H1 (cell line): ENCODE measurements at regions not wholly inside any gene's neighbourhood (a gene's known extent, or its start where the extent isn't known, plus 50 kb on each side); places are given as distances from the start of the nearest gene placed in this dataset.

Experiments
- BRCA1 ChIP-seq: IDR thresholded peaks from 2 replicates; pipeline ENCODE4 v1.6.1; 2012; ENCODE audit warnings: low read depth, low read length, improper control_type of control experiment
- CHD1 ChIP-seq: IDR thresholded peaks from 2 replicates; pipeline ENCODE4 v1.6.1; 2012; ENCODE audit warnings: low read depth, low read length, improper control_type of control experiment
- GTF2F1 ChIP-seq: IDR thresholded peaks from 2 replicates; pipeline ENCODE4 v1.6.1; 2012; ENCODE audit warnings: low read depth, low read length, improper control_type of control experiment, borderline replicate concordance
- PHF8 ChIP-seq: fragments of 200-600 bp; sonication (generic); conservative IDR thresholded peaks from 2 replicates; pipeline ENCODE4 v1.7.1; 2012; ENCODE audit warnings: low read depth, mild to moderate bottlenecking, inconsistent platforms, low read length, moderate library complexity
- POLR2A ChIP-seq, 2 experiments: IDR thresholded peaks; 1 replicate in 1 of 2; 2 replicates in 1 of 2; pipeline ENCODE4 v1.6.1; 2011; ENCODE audit warnings: low read depth in 2 of 2, low read length in 2 of 2, mild to moderate bottlenecking in 2 of 2; ENCODE audit errors: control extremely low read depth in 1 of 2
- POLR2AphosphoS5 ChIP-seq: IDR thresholded peaks from 2 replicates; pipeline ENCODE4 v1.6.1; 2011; ENCODE audit warnings: low read depth, low read length
- TEAD4 ChIP-seq: IDR thresholded peaks from 2 replicates; pipeline ENCODE4 v1.6.1; 2012; ENCODE audit warnings: low read depth, low read length, inconsistent platforms, mixed read lengths
- ZNF274 ChIP-seq: IDR thresholded peaks from 2 replicates; pipeline ENCODE4 v1.7.0; 2012; ENCODE audit warnings: low read length, borderline replicate concordance; ENCODE audit errors: extremely low read depth
- TF ChIP-seq, protein P1 (sequence below), 3 experiments: IDR thresholded peaks; 1 replicate in 2 of 3; 2 replicates in 1 of 3; pipeline versions ENCODE4 v1.5.1 to v1.6.1; 2011; ENCODE audit warnings: low read length in 3 of 3, mild to moderate bottlenecking in 3 of 3, inconsistent platforms in 2 of 3, low read depth in 1 of 3, moderate library complexity in 1 of 3; ENCODE audit not compliant: insufficient read depth in 1 of 3; ENCODE audit errors: control extremely low read depth in 1 of 3

DNA sequence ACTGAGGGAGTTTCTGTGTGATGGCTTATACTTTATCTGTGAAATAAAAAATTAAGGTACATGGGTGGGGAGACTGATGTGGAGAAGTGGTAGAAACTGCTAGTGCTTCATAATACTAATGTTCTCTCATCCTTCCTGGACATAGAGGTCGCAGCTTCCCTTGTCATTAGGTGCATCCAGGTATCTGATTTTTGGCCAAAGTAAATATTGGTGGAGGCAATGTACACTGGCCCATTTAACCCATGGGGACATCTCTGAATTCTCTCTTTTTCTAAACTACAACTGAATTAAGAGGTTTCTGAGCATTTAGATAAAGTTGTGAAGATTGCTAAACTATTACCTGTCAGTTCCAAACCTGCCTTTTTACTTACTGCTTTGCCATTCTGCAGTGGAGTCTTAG lies 140.9 kb upstream of the CHORDC1 start:
- TF ChIP-seq, protein P1, sequence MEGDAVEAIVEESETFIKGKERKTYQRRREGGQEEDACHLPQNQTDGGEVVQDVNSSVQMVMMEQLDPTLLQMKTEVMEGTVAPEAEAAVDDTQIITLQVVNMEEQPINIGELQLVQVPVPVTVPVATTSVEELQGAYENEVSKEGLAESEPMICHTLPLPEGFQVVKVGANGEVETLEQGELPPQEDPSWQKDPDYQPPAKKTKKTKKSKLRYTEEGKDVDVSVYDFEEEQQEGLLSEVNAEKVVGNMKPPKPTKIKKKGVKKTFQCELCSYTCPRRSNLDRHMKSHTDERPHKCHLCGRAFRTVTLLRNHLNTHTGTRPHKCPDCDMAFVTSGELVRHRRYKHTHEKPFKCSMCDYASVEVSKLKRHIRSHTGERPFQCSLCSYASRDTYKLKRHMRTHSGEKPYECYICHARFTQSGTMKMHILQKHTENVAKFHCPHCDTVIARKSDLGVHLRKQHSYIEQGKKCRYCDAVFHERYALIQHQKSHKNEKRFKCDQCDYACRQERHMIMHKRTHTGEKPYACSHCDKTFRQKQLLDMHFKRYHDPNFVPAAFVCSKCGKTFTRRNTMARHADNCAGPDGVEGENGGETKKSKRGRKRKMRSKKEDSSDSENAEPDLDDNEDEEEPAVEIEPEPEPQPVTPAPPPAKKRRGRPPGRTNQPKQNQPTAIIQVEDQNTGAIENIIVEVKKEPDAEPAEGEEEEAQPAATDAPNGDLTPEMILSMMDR (IDR thresholded peaks at IDR 0.05; ENCODE audit: control extremely low read depth in 1 of 3, insufficient read depth in 1 of 3, low read depth in 1 of 3, low read length in 3 of 3): no peak
- TF ChIP-seq TEAD4 (no peak), GTF2F1 (no peak), POLR2A (IDR thresholded peaks at IDR 0.05; ENCODE audit: control extremely low read depth in 1 of 2, low read depth in 2 of 2, low read length in 2 of 2) (no peak), PHF8 (no peak), ZNF274 (no peak), BRCA1 (no peak), POLR2AphosphoS5 (no peak), CHD1 (no peak)
